ENCODE measurements at regions not wholly inside any gene's neighbourhood (a gene's known extent, or its start where the extent isn't known, plus 50 kb on each side); places are given as distances from the start of the nearest gene placed in this dataset.
A peak's percentile ranks its signal among the peaks of the same experiment; 100 is the strongest.

DNA sequence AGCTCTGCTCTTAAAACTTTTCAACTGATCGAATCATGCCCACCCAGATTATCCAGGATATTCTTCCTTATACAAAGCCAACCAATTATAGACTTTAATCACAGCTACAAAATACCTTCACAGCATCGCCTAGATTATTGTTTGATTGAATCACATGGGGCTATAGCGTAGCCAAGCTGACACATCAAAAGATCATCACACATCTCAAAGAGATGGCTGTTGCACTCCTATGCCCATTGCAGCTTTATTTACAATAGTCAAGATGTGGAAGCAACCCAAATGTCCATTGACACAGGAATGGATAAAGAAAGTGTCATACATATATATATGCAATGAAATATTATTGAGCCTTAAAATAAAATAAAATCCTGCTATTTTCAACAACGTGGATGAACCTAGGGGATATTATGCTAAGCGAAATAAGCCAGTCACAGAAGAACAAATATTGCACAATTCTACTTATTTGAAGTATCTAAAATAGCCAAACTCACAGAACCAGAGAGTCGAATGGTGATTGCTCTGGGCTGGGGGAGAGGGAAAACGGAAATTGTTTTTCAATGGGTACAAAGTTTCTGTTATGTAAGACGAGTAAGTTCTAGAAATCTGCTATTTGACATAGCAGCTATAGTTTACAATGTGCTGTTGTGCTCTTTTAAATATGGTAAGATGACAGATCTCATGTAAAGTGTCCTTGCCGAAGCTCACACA is 60.9 kb upstream of the ERCC4 start:
- Histone ChIP-seq H3K27ac (ENCODE audit: low read depth in 1 of 2, low read length in 2 of 2) (no peak overlapping the region), H3K9ac (ENCODE audit: low read depth in 1 of 2, low read length in 2 of 2) (no peak overlapping the region), H3K9me3 (ENCODE audit: control insufficient read depth in 4 of 4, low read length in 3 of 4) (peaks cover 0 to 5% (median 1%) of the 10 kb centered on the region in 4 donors), H3K36me3 (ENCODE audit: control insufficient read depth in 4 of 4, insufficient read depth in 3 of 4, low read depth in 1 of 4, low read length in 3 of 4) (no peaks in the 10 kb centered on the region), H3K27me3 (ENCODE audit: control insufficient read depth in 4 of 4, insufficient read depth in 4 of 4, low read length in 3 of 4) (no peaks in the 10 kb centered on the region), H3K4me1 (ENCODE audit: control insufficient read depth in 4 of 4, insufficient read depth in 4 of 4, low read length in 3 of 4) (no peaks in the 10 kb centered on the region), H3K4me3 (ENCODE audit: low read depth in 1 of 3, low read length in 3 of 3) (no peak overlapping the region)
- TF ChIP-seq HNF4A (conservative IDR thresholded peaks at IDR 0.05) (peak; percentile 81 to 89), FOXA2 (IDR thresholded peaks at IDR 0.05) (peak; percentile 40), GABPA (IDR thresholded peaks at IDR 0.05 in 1 of 2, conservative IDR thresholded peaks at IDR 0.05 in 1 of 2) (peak in 1 of 2 donors; percentile 68), SP1 (IDR thresholded peaks at IDR 0.05) (peak; percentile 57), YY1 (IDR thresholded peaks at IDR 0.05) (peak; percentile 70), NR2F2 (IDR thresholded peaks at IDR 0.05) (no peak), JUND (IDR thresholded peaks at IDR 0.05) (peak in 1 of 2 donors; percentile 46), HNF4G (IDR thresholded peaks at IDR 0.05) (peak; percentile 45), RXRA (IDR thresholded peaks at IDR 0.05) (peak in 1 of 2 donors; percentile 78), TAF1 (conservative IDR thresholded peaks at IDR 0.05) (no peak), RAD21 (IDR thresholded peaks at IDR 0.05) (peak; percentile 41 to 50), EGR1 (IDR thresholded peaks at IDR 0.05; ENCODE audit: low read depth in 2 of 2) (peak in 1 of 2 donors; percentile 45), FOXA1 (IDR thresholded peaks at IDR 0.05) (no peak)
- TF ChIP-seq, protein P1, sequence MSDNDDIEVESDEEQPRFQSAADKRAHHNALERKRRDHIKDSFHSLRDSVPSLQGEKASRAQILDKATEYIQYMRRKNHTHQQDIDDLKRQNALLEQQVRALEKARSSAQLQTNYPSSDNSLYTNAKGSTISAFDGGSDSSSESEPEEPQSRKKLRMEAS (IDR thresholded peaks at IDR 0.05): peak; percentile 73
- TF ChIP-seq, protein P2, sequence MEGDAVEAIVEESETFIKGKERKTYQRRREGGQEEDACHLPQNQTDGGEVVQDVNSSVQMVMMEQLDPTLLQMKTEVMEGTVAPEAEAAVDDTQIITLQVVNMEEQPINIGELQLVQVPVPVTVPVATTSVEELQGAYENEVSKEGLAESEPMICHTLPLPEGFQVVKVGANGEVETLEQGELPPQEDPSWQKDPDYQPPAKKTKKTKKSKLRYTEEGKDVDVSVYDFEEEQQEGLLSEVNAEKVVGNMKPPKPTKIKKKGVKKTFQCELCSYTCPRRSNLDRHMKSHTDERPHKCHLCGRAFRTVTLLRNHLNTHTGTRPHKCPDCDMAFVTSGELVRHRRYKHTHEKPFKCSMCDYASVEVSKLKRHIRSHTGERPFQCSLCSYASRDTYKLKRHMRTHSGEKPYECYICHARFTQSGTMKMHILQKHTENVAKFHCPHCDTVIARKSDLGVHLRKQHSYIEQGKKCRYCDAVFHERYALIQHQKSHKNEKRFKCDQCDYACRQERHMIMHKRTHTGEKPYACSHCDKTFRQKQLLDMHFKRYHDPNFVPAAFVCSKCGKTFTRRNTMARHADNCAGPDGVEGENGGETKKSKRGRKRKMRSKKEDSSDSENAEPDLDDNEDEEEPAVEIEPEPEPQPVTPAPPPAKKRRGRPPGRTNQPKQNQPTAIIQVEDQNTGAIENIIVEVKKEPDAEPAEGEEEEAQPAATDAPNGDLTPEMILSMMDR (IDR thresholded peaks at IDR 0.05; ENCODE audit: low read depth, low read length, missing input control): no peak
- TF ChIP-seq, protein P3, sequence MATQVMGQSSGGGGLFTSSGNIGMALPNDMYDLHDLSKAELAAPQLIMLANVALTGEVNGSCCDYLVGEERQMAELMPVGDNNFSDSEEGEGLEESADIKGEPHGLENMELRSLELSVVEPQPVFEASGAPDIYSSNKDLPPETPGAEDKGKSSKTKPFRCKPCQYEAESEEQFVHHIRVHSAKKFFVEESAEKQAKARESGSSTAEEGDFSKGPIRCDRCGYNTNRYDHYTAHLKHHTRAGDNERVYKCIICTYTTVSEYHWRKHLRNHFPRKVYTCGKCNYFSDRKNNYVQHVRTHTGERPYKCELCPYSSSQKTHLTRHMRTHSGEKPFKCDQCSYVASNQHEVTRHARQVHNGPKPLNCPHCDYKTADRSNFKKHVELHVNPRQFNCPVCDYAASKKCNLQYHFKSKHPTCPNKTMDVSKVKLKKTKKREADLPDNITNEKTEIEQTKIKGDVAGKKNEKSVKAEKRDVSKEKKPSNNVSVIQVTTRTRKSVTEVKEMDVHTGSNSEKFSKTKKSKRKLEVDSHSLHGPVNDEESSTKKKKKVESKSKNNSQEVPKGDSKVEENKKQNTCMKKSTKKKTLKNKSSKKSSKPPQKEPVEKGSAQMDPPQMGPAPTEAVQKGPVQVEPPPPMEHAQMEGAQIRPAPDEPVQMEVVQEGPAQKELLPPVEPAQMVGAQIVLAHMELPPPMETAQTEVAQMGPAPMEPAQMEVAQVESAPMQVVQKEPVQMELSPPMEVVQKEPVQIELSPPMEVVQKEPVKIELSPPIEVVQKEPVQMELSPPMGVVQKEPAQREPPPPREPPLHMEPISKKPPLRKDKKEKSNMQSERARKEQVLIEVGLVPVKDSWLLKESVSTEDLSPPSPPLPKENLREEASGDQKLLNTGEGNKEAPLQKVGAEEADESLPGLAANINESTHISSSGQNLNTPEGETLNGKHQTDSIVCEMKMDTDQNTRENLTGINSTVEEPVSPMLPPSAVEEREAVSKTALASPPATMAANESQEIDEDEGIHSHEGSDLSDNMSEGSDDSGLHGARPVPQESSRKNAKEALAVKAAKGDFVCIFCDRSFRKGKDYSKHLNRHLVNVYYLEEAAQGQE (IDR thresholded peaks at IDR 0.05): no peak
- TF ChIP-seq, protein P4, sequence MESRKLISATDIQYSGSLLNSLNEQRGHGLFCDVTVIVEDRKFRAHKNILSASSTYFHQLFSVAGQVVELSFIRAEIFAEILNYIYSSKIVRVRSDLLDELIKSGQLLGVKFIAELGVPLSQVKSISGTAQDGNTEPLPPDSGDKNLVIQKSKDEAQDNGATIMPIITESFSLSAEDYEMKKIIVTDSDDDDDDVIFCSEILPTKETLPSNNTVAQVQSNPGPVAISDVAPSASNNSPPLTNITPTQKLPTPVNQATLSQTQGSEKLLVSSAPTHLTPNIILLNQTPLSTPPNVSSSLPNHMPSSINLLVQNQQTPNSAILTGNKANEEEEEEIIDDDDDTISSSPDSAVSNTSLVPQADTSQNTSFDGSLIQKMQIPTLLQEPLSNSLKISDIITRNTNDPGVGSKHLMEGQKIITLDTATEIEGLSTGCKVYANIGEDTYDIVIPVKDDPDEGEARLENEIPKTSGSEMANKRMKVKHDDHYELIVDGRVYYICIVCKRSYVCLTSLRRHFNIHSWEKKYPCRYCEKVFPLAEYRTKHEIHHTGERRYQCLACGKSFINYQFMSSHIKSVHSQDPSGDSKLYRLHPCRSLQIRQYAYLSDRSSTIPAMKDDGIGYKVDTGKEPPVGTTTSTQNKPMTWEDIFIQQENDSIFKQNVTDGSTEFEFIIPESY (IDR thresholded peaks at IDR 0.05): peak; percentile 74
- TF ChIP-seq, protein P5, sequence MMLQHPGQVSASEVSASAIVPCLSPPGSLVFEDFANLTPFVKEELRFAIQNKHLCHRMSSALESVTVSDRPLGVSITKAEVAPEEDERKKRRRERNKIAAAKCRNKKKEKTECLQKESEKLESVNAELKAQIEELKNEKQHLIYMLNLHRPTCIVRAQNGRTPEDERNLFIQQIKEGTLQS (IDR thresholded peaks at IDR 0.05): no peak
- 44% methylated on average over 9 of the region's 9 CpGs for WGBS
- DNase-seq (ENCODE audit: low spot score): no peak

All from liver (tissue), 8 donors.